ENCODE measurements at regions not wholly inside any gene's neighbourhood (a gene's known extent, or its start where the extent isn't known, plus 50 kb on each side); places are given as distances from the start of the nearest gene placed in this dataset.
"Not testable (repeated sequence)": the region's sequence is repeated elsewhere in the genome, so short reads cannot be mapped to it uniquely, and the experiment has no call there.

GRCh38 chr3:27040674-27041073 lies 328.5 kb downstream of the NEK10 start:
- no peak for TF ChIP-seq CTCF (IDR thresholded peaks at IDR 0.05; ENCODE audit: unreplicated experiment)
- Mint-ChIP-seq H3K36me3 (no peaks in the 10 kb centered on the region), H3K9me3 (no peaks in the 10 kb centered on the region), H3K4me1 (peaks cover 9% of the 10 kb centered on the region), H3K27ac (no peak overlapping the region), H3K27me3 (ENCODE audit: low read depth) (no peaks in the 10 kb centered on the region), H3K4me3 (no peak overlapping the region)
- DNase-seq (ENCODE audit: low spot score in 2 of 2, unreplicated experiment in 2 of 2): no peak

GRCh38 chr3:27042541-27042940 lies 326.6 kb downstream of the NEK10 start:
- H3K27me3 Mint-ChIP-seq (ENCODE audit: low read depth); H3K36me3 Mint-ChIP-seq; H3K27ac Mint-ChIP-seq; DNase-seq (ENCODE audit: low spot score in 2 of 2, unreplicated experiment in 2 of 2); H3K9me3 Mint-ChIP-seq; H3K4me3 Mint-ChIP-seq: not testable (repeated sequence)
- H3K4me1 Mint-ChIP-seq: peaks cover 25% of the 10 kb centered on the region

DNA sequence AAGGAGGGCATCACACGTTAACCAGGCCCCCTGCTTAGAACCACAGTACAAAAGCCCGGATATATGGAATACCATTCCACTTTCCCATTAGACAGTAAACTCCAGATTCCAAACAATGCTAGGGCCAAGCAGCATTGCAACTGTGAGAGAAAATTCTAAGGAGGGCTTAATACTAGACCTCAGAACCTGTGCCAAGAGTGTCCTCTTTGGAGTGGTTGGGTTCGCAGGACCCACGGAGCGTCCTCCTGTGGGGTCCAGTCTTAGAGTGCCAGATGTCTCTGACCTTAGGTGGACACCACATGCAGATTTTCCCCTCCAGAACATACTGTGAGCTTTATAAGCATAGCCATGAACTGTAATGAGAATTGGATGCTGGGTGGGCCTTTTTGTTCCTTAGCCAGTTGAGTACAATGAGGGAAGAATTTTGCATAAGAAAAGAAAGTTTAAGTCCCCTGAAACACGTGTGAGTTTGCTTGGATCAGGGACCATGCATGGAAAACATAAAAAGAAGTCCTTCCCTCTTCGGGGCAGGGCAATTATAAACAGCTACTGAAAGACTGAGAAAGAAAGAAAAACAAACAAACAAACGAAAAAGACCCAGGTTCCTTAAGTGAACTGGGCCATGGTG lies 325.7 kb downstream of the NEK10 start:
- no peak for TF ChIP-seq CTCF (IDR thresholded peaks at IDR 0.05; ENCODE audit: unreplicated experiment)
- Mint-ChIP-seq H3K36me3 (no peaks in the 10 kb centered on the region), H3K4me3 (no peak overlapping the region), H3K9me3 (no peaks in the 10 kb centered on the region), H3K27ac (no peak overlapping the region), H3K4me1 (peaks cover 25% of the 10 kb centered on the region), H3K27me3 (ENCODE audit: low read depth) (no peaks in the 10 kb centered on the region)
- no peak for DNase-seq (ENCODE audit: low spot score in 2 of 2, unreplicated experiment in 2 of 2)

- Mint-ChIP-seq H3K27ac (no peak overlapping the region), H3K4me3 (no peak overlapping the region), H3K9me3 (peaks cover 5% of the 10 kb centered on the region), H3K27me3 (ENCODE audit: low read depth) (no peaks in the 10 kb centered on the region), H3K36me3 (no peaks in the 10 kb centered on the region), H3K4me1 (peaks cover 25% of the 10 kb centered on the region)
- no peak for TF ChIP-seq CTCF (IDR thresholded peaks at IDR 0.05; ENCODE audit: unreplicated experiment)
- DNase-seq (ENCODE audit: low spot score in 2 of 2, unreplicated experiment in 2 of 2): no peak
Observed at GRCh38 chr3:27044931-27045481, 324.2 kb downstream of the NEK10 start.

GRCh38 chr3:27046351-27046750 lies 322.8 kb downstream of the NEK10 start:
- no peak for DNase-seq (ENCODE audit: low spot score in 2 of 2, unreplicated experiment in 2 of 2)
- H3K4me1 Mint-ChIP-seq: peaks cover 25% of the 10 kb centered on the region
- H3K27ac Mint-ChIP-seq: peak overlapping the region; percentile 48
- H3K36me3 Mint-ChIP-seq: no peaks in the 10 kb centered on the region
- TF ChIP-seq CTCF (IDR thresholded peaks at IDR 0.05; ENCODE audit: unreplicated experiment): no peak
- H3K27me3 Mint-ChIP-seq (ENCODE audit: low read depth): no peaks in the 10 kb centered on the region
- peaks cover 19% of the 10 kb centered on the region for H3K9me3 Mint-ChIP-seq
- H3K4me3 Mint-ChIP-seq: no peak overlapping the region

GRCh38 chr3:27049792-27050191 lies 319.4 kb downstream of the NEK10 start:
- H3K36me3 Mint-ChIP-seq: peaks cover 7% of the 10 kb centered on the region
- no peak overlapping the region for H3K27ac Mint-ChIP-seq
- no peak for TF ChIP-seq CTCF (IDR thresholded peaks at IDR 0.05; ENCODE audit: unreplicated experiment)
- no peak for DNase-seq (ENCODE audit: low spot score in 2 of 2, unreplicated experiment in 2 of 2)
- no peaks in the 10 kb centered on the region for H3K27me3 Mint-ChIP-seq (ENCODE audit: low read depth)
- H3K4me3 Mint-ChIP-seq: no peak overlapping the region
- H3K9me3 Mint-ChIP-seq: peaks cover 52% of the 10 kb centered on the region
- peaks cover 24% of the 10 kb centered on the region for H3K4me1 Mint-ChIP-seq

DNA sequence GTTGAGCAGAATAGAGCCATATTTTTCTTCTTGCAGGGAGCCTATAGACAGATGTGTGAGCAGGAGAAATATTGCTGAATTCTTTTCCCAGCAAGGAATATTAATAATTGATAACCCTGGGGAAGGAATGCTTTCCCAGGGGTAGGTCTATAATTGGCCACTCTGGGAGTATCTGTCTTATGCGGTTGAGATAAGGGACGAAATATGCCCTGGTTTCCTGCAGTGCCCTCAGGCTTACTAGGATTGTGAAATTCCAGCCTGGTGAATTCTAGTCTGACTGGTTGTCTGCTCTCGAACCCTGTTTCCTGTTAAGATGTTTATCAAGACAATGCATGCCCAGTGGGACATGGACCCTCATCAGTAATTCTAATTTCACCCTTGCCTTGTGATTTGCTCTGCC lies 317.7 kb downstream of the NEK10 start:
- H3K4me1 Mint-ChIP-seq, H3K36me3 Mint-ChIP-seq: not testable (repeated sequence)
- H3K9me3 Mint-ChIP-seq: peaks cover 68% of the 10 kb centered on the region

More for the DNA sequence above, 317.7 kb downstream of the NEK10 start:
- not testable (repeated sequence) for H3K27me3 Mint-ChIP-seq (ENCODE audit: low read depth); DNase-seq (ENCODE audit: low spot score in 2 of 2, unreplicated experiment in 2 of 2); H3K4me3 Mint-ChIP-seq; H3K27ac Mint-ChIP-seq
